ENCODE measurements at regions not wholly inside any gene's neighbourhood (a gene's known extent, or its start where the extent isn't known, plus 50 kb on each side); places are given as distances from the start of the nearest gene placed in this dataset.

GRCh38 chr3:82461049-82461889 lies 699.8 kb upstream of the GBE1 start:
- TF ChIP-seq CTCF (IDR thresholded peaks at IDR 0.05) = no peak
- no peak for TF ChIP-seq MAFK (IDR thresholded peaks at IDR 0.05; ENCODE audit: partially characterized antibody)
- no peak for TF ChIP-seq RAD21 (conservative IDR thresholded peaks at IDR 0.05 in 1 of 2, IDR thresholded peaks at IDR 0.05 in 1 of 2)
- no peak for TF ChIP-seq RFX5 (IDR thresholded peaks at IDR 0.05)
- TF ChIP-seq FOXS1 (CRISPR knock-in tag; IDR thresholded peaks at IDR 0.05) = no peak
- TF ChIP-seq POLR2A (IDR thresholded peaks at IDR 0.05; ENCODE audit: low read length) = no peak
- no peak for TF ChIP-seq EP300 (IDR thresholded peaks at IDR 0.05)
- TF ChIP-seq CEBPB (IDR thresholded peaks at IDR 0.05) = no peak
- TF ChIP-seq MAX (IDR thresholded peaks at IDR 0.05) = no peak
- no peak for TF ChIP-seq PBX3 (IDR thresholded peaks at IDR 0.05)
- TF ChIP-seq JUNB (IDR thresholded peaks at IDR 0.05) = no peak
- no peak for TF ChIP-seq JUN (IDR thresholded peaks at IDR 0.05)
- TF ChIP-seq HDAC2 (IDR thresholded peaks at IDR 0.05) = no peak
